ENCODE measurements at regions not wholly inside any gene's neighbourhood (a gene's known extent, or its start where the extent isn't known, plus 50 kb on each side); places are given as distances from the start of the nearest gene placed in this dataset.

DNA sequence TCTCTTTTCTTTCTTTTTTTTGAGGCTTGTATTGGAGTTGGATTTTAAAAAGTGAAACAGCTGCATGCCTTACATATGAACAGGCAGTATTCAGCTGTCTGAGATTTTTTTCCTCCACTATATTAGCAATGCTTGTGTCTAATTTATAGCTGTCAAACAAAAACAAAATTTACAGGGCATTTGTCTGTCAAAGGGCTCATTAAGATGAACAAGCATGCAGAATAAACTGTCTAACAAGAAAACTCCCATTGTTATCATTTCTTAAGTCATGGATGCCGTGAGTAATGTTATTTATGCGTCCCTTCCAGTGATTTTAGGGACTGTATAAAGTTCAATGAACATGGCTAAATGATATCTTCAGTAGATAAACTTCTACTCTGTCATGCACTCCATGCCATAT is 674.7 kb downstream of the PLCL1 start:
- no peaks in the 10 kb centered on the region for H3K9me3 ChIP-seq (ENCODE audit: insufficient read depth, low read length)
- H3K79me2 ChIP-seq (ENCODE audit: low read length) = no peaks in the 10 kb centered on the region
- no peak overlapping the region for H3K27ac ChIP-seq (ENCODE audit: low read length)
- no peak overlapping the region for H3K9ac ChIP-seq (ENCODE audit: low read length)
- no peaks in the 10 kb centered on the region for H3K36me3 ChIP-seq (replicated peaks; ENCODE audit: low read depth, low read length)
- H2AFZ ChIP-seq (ENCODE audit: low read depth, low read length) = no peak overlapping the region
- no peak overlapping the region for H3K4me2 ChIP-seq (ENCODE audit: low read length)
- TF ChIP-seq, protein P1, sequence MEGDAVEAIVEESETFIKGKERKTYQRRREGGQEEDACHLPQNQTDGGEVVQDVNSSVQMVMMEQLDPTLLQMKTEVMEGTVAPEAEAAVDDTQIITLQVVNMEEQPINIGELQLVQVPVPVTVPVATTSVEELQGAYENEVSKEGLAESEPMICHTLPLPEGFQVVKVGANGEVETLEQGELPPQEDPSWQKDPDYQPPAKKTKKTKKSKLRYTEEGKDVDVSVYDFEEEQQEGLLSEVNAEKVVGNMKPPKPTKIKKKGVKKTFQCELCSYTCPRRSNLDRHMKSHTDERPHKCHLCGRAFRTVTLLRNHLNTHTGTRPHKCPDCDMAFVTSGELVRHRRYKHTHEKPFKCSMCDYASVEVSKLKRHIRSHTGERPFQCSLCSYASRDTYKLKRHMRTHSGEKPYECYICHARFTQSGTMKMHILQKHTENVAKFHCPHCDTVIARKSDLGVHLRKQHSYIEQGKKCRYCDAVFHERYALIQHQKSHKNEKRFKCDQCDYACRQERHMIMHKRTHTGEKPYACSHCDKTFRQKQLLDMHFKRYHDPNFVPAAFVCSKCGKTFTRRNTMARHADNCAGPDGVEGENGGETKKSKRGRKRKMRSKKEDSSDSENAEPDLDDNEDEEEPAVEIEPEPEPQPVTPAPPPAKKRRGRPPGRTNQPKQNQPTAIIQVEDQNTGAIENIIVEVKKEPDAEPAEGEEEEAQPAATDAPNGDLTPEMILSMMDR (IDR thresholded peaks at IDR 0.05; ENCODE audit: low read depth, low read length) = no peak
- no peak for TF ChIP-seq EZH2phosphoT487 (IDR thresholded peaks at IDR 0.05; ENCODE audit: low read depth)
- no peak overlapping the region for H3K4me3 ChIP-seq (ENCODE audit: low read length)
- no peaks in the 10 kb centered on the region for H3K27me3 ChIP-seq (ENCODE audit: low read depth, low read length)
- no peaks in the 10 kb centered on the region for H3K4me1 ChIP-seq (ENCODE audit: low read length)
- H4K20me1 ChIP-seq (ENCODE audit: insufficient read depth, low read length) = no peaks in the 10 kb centered on the region

DNA sequence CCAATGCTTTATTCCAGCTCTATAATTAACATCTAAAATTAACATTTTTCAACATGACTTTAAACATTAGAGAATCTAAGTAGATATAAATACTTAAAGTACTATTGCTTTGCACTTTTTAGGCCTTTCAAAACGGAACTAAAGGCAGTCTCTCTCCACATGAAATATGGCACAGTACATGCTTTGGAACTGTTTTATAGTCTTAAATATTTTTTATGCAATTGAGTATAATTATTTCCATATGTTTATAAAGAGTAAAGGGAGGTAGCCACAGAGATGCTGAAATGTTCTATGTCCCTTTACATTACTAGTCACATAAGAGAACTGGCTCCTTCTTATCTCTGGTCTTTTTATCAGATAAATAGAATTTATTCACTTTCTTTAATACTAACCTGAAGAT is 674.0 kb downstream of the PLCL1 start:
- Histone ChIP-seq H3K4me2 (ENCODE audit: low read length) (no peak overlapping the region), H3K27ac (ENCODE audit: low read length) (no peak overlapping the region), H3K4me1 (ENCODE audit: low read length) (no peaks in the 10 kb centered on the region), H3K4me3 (ENCODE audit: low read length) (no peak overlapping the region), H4K20me1 (ENCODE audit: insufficient read depth, low read length) (no peaks in the 10 kb centered on the region), H3K79me2 (ENCODE audit: low read length) (no peaks in the 10 kb centered on the region), H3K9me3 (ENCODE audit: insufficient read depth, low read length) (no peaks in the 10 kb centered on the region), H3K36me3 (replicated peaks; ENCODE audit: low read depth, low read length) (no peaks in the 10 kb centered on the region), H3K9ac (ENCODE audit: low read length) (no peak overlapping the region), H3K27me3 (ENCODE audit: low read depth, low read length) (no peaks in the 10 kb centered on the region), H2AFZ (ENCODE audit: low read depth, low read length) (no peak overlapping the region)
- no peak for TF ChIP-seq EZH2phosphoT487 (IDR thresholded peaks at IDR 0.05; ENCODE audit: low read depth)
- TF ChIP-seq, protein P1 (IDR thresholded peaks at IDR 0.05; ENCODE audit: low read depth, low read length) = no peak

DNA sequence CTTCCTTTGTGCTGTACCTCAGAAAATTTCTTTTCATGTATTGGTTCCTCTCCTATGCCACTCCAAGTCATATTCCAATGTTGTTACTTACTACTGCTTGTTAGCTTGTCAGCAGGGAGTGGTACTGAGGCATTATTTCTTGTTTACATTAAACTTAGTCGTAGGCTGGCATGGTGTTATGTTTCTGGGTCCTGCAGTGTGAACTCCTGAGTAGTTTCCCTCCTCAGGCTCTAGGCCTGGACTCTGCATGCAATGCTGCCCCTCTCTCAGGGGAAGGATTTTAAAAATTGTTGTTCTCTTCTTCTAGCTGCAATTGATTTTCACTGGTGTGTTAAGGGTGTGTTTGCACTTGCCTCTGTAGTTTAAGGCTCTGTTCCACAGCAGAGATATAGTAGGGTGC is 671.6 kb downstream of the PLCL1 start:
- H3K4me1 ChIP-seq (ENCODE audit: low read length) = no peaks in the 10 kb centered on the region
- H3K4me3 ChIP-seq (ENCODE audit: low read length) = no peak overlapping the region
- no peaks in the 10 kb centered on the region for H3K9me3 ChIP-seq (ENCODE audit: insufficient read depth, low read length)
- H3K79me2 ChIP-seq (ENCODE audit: low read length) = no peaks in the 10 kb centered on the region
- no peaks in the 10 kb centered on the region for H3K27me3 ChIP-seq (ENCODE audit: low read depth, low read length)
- no peak overlapping the region for H3K4me2 ChIP-seq (ENCODE audit: low read length)
- H2AFZ ChIP-seq (ENCODE audit: low read depth, low read length) = no peak overlapping the region
- no peak for TF ChIP-seq EZH2phosphoT487 (IDR thresholded peaks at IDR 0.05; ENCODE audit: low read depth)
- TF ChIP-seq, protein P1 (IDR thresholded peaks at IDR 0.05; ENCODE audit: low read depth, low read length) = no peak
- H4K20me1 ChIP-seq (ENCODE audit: insufficient read depth, low read length) = no peaks in the 10 kb centered on the region
- H3K9ac ChIP-seq (ENCODE audit: low read length) = no peak overlapping the region
- H3K36me3 ChIP-seq (replicated peaks; ENCODE audit: low read depth, low read length) = no peaks in the 10 kb centered on the region
- H3K27ac ChIP-seq (ENCODE audit: low read length) = no peak overlapping the region

DNA sequence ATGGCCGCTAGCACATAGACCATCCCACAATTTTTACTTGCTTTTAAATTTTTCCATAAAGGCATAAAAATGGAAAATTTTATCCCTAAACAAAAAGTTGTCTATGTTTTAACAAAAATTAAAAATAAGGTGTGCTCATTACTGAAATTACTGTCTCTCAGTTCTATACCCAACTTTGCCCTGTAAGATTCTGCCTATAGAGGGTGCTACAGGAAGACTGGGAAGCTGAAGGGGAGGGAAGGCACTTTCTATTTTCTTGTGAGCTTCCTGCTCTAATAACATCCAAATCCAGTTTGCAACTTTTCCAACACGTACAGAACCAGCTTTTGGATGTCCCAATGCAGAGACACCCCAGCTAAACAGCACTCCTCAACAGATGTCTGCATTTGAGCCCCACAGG is 666.9 kb downstream of the PLCL1 start:
- H3K27me3 ChIP-seq (ENCODE audit: low read depth, low read length) = no peaks in the 10 kb centered on the region
- H3K4me1 ChIP-seq (ENCODE audit: low read length) = no peaks in the 10 kb centered on the region
- H3K79me2 ChIP-seq (ENCODE audit: low read length) = no peaks in the 10 kb centered on the region
- H2AFZ ChIP-seq (ENCODE audit: low read depth, low read length) = no peak overlapping the region
- no peak overlapping the region for H3K4me2 ChIP-seq (ENCODE audit: low read length)
- no peak overlapping the region for H3K4me3 ChIP-seq (ENCODE audit: low read length)
- H3K9ac ChIP-seq (ENCODE audit: low read length) = no peak overlapping the region
- no peaks in the 10 kb centered on the region for H3K36me3 ChIP-seq (replicated peaks; ENCODE audit: low read depth, low read length)
- TF ChIP-seq, protein P1 (IDR thresholded peaks at IDR 0.05; ENCODE audit: low read depth, low read length) = peak; percentile 41
- TF ChIP-seq EZH2phosphoT487 (IDR thresholded peaks at IDR 0.05; ENCODE audit: low read depth) = no peak
- H3K27ac ChIP-seq (ENCODE audit: low read length) = no peak overlapping the region
- H3K9me3 ChIP-seq (ENCODE audit: insufficient read depth, low read length) = no peaks in the 10 kb centered on the region
- H4K20me1 ChIP-seq (ENCODE audit: insufficient read depth, low read length) = no peaks in the 10 kb centered on the region

Measured in OCI-LY3 (cell line).